AG09309 (cell line): ENCODE measurements at regions not wholly inside any gene's neighbourhood (a gene's known extent, or its start where the extent isn't known, plus 50 kb on each side); places are given as distances from the start of the nearest gene placed in this dataset.

Experiments used
- DNase-seq: peaks from one replicate; pipeline ENCODE4 v3.0.0-alpha.2; 2010; ENCODE audit warnings: low read depth
- H3K4me3 ChIP-seq: 2 replicates; pipeline ENCODE4 v1.5.1; 2011; ENCODE audit warnings: mild to moderate bottlenecking, low read depth, low read length, moderate library complexity; ENCODE audit not compliant: control insufficient read depth
- CTCF ChIP-seq: IDR thresholded peaks from 2 replicates; pipeline ENCODE4 v1.5.1; 2011; ENCODE audit warnings: mild to moderate bottlenecking, low read depth, low read length, inconsistent platforms; ENCODE audit not compliant: insufficient read depth, control insufficient read depth; ENCODE audit errors: missing control alignments

- no peak for DNase-seq
- H3K4me3 ChIP-seq = no peak overlapping the region
- no peak for TF ChIP-seq CTCF
These were observed 1069.2 kb upstream of the SLC39A10 start for GRCh38 chr2:194587739-194588270.

- no peak for DNase-seq
- no peak for TF ChIP-seq CTCF
- no peak overlapping the region for H3K4me3 ChIP-seq
These were observed 1089.4 kb upstream of the SLC39A10 start for GRCh38 chr2:194567661-194568017.

DNA sequence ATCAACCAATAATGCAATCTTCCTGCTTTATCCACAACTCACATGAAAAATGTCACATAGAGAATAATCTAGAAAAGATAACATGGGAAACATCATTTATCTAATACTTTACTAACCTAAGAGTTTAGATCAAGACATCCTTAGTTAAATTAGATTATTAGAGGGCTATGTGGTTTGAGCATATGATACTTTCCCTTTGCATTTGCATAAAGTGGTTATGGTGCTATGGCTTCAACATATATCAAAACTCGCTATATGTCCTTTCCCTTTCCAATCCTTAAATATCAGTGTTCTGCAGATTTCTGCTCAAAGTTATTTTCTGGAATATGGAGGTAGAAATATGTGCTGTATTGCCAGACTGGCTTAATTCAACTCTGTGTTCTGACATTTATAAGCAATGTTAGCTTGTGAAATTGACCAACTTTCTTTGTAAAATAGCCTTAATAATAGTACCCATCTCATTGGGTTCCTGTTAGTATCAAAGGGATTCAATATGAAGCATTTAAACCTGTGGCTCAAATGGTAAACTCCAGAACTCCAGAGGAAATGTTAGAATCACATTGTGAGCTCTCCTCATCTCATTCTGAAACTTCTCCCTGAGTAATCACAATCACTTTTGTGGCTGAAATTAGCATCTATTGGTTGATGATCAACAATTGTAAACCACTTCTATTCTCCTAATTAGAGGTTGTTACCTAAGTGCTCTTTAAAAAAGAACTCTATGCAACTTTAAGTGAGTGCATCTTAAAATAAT lies 1089.9 kb upstream of the SLC39A10 start:
- no peak for TF ChIP-seq CTCF

GRCh38 chr2:194564422-194564821 lies 1092.6 kb upstream of the SLC39A10 start:
- no peak for DNase-seq
- no peak overlapping the region for H3K4me3 ChIP-seq
- TF ChIP-seq CTCF = no peak

More for the DNA sequence above, 1089.9 kb upstream of the SLC39A10 start:
- DNase-seq = no peak
- no peak overlapping the region for H3K4me3 ChIP-seq

- no peak for TF ChIP-seq CTCF
- no peak for DNase-seq
These were observed 1094.7 kb upstream of the SLC39A10 start for GRCh38 chr2:194562329-194562728.

GRCh38 chr2:194559964-194560363 lies 1097.1 kb upstream of the SLC39A10 start:
- TF ChIP-seq CTCF = no peak
- no peak overlapping the region for H3K4me3 ChIP-seq
- no peak for DNase-seq

More at GRCh38 chr2:194562329-194562728, 1094.7 kb upstream of the SLC39A10 start:
- H3K4me3 ChIP-seq = no peak overlapping the region
